Kidney glomerular epithelial cell (primary cell): ENCODE measurements at regions not wholly inside any gene's neighbourhood (a gene's known extent, or its start where the extent isn't known, plus 50 kb on each side); places are given as distances from the start of the nearest gene placed in this dataset.
"Not testable (repeated sequence)": the region's sequence is repeated elsewhere in the genome, so short reads cannot be mapped to it uniquely, and the experiment has no call there.

Experiments used
- DNase-seq: peaks from one replicate; lab custom pipeline; 2025; lab: John Stamatoyannopoulos, UW

DNA sequence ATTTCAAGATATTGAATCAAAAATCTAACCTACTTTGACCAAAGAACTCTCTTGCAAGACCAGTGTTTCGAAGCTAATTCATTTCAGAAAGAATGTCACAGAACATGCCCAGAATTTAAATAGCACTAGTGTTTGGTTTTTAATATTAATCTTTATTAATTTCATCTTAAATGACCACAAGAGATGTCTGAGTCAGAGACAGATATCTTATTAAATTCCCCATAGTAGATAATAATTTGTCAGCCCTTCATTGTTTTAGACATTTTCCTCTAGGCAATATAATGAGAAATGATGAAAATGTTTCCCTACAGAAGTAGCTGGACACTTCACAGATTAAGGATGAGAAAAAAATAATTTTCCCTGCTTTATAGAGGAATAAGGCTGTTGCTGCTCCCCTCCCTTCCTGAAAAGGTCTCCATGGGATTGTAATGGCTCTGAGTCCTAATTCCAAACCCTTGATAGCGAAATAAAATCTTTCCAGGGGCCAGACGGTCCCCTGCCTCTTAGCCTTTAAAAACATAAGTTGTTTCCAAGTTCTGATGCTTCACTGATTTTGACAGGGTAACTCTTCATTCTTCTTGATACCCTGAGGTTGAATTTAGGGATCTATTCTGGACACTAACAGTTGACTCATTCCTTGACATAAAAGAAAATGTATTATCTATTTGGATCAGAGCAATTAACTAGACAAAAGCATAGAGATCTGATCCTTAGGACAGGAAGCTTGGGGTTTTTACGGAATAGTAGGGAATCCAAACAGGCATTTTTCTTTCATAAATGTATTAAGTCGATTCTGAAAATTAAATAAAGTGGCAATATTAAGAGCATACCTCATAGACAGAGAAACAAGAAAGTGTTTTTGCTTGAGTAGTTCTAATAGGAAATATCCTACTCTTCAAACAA lies 820.8 kb downstream of the BRINP3 start:
- DNase-seq: no peak

DNA sequence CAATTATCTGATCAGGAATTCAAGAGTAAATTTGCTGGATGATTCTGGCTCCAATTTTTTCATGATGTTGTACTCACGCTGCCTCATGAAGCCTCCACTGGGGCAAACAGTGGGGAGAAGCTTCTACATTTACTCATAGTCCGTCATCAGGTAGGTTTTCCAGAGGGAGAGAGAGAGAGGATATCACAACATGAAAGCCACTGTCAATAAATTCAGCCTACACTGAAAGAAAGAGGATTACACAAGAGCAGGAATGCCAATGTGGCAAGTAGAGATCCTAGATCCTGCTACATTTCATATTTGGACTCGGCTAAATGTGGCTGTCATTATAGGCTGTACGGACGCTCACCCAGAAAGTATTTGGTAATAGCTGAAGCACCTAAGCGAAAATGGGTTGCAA lies 819.9 kb downstream of the BRINP3 start:
- no peak for DNase-seq

DNA sequence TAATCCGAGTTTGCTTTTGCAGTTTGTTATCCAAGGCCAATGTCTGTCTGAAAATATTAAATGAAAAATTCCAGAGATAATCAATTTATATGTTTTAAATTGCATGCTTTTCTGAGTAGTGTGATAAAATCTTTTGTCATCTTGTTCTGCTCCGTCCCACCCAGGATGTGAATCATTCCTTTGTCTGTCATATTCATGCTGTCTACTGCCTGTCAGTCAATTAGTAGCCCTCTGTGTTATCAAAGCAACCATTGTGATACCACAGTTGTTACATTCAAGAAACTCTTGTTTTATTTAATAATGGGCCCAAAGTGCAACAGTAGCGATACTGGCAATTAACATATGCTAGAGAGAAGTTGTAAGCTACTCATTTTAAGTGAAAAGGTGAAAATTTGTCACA lies 819.3 kb downstream of the BRINP3 start:
- no peak for DNase-seq

DNA sequence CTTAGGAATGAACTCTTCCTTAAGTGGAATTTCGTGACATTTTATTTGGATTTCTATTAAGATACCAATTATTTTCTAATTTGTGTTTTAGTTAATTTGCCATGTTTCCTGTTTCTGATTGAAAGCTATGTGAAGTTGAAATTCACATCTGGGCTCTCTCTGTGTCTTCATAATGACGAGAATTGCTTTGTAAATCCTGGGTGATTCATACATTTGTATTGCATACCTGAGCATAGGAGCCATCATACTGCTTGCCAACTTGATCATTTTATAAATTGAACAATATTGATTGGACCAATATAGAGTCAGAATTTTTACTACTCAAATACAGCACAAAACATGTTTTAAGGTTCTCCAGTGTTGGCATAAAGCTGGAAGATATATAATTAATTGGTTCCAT lies 817.9 kb downstream of the BRINP3 start:
- DNase-seq: no peak

DNA sequence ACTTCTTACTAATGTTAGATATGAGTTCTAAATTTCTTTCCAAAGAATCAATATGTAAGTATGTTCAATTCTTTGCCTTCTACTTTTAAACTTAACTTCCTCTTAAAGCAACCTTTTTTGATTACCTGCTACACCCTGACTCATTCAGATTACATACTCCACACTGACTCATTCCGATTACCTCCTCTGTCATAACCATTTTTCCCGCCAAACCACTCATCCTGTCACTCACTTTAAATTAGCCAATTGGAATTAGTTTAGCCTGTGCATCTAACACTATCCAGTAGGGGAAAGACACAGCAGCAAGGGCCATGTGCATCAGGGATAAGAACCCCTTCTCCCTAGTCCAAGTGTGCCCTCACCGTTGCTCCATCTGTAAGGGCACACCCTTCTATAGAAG lies 815.5 kb downstream of the BRINP3 start:
- no peak for DNase-seq

DNA sequence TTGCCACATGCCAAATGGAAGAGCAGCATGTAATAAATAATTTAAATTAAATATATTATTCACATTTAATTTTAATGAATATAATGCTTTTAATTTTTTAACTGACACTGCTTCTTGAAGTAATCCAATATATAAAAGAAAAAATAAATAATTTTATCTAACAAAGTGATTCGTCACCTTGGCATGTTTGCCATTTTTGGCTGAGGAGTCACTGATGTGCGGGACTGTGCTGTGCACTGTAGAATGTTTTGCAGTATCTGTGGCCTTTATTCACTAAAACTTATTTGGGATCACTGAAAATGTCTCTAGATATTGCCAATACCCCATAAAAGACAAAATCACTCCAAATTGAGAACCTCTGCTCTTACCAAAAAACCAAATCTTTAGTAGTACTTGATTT lies 807.8 kb downstream of the BRINP3 start:
- DNase-seq: no peak

DNA sequence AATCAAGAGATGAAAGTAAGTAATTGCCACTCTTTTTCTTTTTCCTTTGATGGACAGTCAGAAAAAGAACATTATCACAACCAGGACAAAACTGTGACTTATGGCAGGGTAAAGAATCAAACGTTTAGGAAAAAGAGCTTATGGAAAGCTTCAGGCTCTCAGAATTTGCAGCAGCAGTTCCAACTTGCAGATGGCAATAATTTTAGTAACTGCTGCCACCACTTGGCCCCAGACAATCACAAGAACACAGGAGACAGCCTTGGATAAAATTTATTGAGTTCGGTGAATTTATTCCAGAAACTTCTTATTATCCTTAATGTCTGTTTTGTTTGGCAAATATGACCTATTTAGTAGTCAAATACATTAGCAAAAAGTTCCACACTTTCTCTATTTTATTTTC lies 804.4 kb downstream of the BRINP3 start:
- no peak for DNase-seq

DNA sequence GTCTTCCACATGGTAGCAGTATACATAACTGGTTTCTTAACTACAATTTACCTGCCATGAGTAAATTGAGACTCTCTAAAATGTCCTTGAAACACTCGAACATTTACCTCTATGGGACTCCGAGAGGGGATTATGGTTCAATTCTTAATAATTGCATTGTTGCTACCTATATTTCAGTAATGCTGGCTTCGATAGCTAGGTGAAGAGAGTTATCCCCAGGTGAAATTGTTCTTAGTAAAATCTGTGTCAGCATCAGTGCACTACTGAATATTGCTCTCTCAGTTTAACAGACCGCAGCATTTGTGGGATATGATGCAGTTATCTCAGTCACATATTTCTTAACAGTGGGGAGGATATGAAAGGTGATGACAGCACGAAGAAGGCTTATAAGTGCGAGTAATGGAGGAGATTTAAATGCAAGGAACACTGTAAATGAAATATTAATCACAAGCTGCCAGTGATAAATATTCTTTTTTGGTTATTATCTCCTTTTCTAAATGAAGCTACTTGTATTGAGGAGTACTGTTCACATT lies 801.9 kb downstream of the BRINP3 start:
- DNase-seq: no peak

DNA sequence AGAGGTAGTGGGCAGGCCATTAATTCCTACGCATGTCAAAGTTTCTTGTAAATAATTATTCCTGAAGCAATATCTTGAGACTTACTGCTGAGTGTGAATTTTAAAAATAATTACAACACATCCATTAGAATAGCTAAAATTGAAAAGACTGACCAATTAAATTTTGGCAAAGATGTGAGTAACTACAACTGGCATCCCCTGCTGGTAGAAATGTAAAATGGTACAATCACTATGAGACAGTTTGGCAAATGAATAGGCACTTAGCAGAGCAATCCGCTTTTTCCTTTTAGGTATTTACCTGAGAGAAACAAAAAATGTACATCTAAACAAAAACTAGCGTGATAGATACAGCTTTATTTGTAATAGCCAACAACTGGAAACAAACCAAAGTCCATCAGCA lies 798.9 kb downstream of the BRINP3 start:
- no peak for DNase-seq

DNA sequence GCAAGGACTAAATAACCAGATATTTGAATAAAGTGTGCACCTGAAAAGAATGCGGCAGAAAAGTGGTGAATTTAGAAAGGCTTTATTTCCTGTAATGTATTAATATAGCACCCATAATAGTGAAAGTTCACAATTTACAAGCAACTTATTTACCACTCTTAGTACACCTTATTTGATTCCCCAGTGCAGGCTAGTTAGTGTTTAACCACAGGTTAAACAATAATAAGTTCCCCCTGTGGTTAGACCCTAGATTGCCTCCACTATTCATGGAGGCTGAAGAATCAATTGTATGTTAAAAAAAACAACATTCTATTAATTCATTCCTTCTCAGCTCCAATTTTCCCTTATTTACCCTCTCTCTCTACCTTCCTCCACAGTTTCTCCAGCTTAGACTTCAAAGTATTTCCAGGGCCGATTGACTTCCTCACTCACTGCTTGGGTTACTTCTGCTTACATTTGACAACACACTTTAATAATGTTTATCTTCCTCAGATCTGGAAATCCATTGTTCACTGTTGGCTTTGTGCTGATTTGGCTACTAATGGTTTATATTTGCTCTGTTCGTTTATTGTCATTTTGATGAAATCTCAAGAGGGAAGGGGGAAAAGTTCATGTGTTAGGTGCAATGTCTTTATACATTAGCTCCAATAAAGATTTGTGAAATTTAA lies 796.3 kb downstream of the BRINP3 start:
- no peak for DNase-seq

DNA sequence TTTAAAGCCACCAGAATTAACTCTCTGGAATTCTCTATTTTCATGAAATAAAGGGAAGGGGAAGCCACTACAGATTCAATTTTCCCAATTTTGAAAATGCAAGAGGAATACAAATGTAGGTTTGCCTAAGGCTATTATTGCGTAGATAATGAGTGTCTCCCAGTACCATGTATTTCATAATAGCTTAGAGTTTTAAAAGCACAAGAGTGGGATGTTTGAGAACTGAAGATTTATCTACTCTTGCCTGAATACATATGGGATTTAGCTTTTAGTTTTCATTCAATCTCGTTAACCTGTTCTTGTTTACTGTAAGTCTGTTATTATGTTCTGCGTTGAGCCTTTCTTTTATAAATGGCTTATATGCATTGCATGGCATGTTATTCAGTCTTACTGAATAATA lies 795.1 kb downstream of the BRINP3 start:
- no peak for DNase-seq

DNA sequence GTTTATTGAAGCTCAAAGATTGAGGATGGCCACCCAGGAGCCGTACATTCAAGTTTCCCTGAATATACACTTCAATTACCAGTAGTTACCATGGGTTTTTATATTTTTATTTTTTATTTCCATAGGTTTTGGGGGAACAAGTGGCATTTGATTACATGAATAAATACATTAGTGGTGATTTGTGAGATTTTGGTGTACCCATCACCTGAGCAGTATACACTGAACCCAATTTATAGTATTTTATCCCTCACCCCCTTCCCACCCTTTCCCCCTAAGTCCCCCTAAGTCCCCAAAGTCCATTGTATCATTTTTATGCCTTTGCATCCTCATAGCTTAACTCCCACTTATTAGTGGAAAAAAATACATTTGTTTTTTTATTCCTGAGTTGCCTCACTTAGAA lies 791.4 kb downstream of the BRINP3 start:
- DNase-seq: no peak

DNA sequence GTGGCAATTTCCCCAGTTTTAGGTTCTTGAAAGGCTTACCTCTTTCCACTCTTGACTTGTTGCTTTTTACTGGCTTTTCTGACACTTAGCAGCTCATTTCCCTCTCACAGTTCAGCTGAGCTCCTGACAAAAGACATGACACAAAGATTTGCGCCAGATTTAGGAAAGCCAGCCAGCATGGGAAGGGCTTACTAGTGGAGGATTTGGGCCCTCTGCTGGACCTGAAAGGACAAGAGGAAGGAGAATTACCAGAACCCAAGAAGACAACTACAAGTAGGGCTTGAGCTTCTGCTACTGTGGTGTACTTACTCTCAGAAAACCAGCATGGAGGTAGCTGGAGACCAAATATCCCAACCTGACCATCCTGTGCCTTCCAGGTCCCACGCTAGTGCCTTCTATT lies 784.5 kb downstream of the BRINP3 start:
- no peak for DNase-seq

DNA sequence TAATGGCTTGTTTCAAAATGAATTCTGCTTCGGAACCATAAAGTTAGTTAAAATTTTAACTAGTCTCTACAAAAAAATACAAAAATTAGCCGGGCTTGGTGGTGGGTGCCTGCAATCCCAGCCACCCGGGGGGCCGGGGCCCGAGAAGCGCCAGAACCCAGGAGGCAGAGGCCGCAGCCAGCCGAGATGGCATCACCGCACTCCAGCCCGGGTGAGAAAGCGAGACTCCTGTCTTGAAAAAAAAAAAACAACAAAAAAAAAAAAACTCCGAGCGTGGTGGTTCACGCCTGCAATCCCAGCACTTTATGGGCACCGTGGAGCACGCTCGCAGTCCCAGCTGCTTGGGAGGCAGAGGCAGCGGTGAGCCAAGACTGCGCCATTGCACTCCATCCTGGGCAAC lies 781.4 kb downstream of the BRINP3 start:
- no peak for DNase-seq

DNA sequence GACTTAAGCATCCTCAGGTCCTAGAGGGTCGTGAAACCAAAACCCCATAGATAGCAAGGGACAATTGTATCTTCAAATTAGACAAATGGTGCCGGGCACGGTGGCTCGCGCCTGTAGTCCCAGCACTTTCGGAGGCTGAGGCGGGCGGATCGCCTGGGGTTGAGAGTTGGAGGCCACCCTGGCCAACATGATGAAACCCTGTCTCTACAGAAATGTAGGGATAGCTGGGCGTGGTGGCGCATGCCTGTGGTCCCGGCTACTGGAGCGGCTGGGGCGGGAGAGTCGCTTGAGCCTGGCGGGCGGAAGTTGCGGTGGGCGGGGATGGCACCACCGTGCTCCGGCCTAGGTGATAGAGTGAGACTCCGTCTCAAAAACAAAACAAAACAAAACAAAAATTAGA lies 780.6 kb downstream of the BRINP3 start:
- DNase-seq: no peak

DNA sequence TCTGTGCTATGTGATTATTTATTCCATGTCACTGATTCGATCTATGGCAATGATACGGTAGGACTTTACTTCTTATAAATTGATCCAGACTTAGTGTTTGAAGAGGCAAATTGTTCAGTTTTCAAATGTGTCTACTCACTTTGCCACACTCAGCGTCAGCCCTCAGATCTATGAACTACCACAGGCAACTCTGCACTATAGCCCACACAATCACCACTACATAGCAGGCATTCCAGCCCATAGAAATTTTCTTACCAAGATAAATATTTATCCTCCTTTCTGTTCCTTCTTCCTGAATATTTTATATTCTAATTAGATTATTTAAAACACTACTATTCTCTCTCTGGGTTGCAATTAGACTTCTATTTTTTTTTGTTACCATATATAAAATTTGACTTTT lies 776.1 kb downstream of the BRINP3 start:
- DNase-seq: no peak

DNA sequence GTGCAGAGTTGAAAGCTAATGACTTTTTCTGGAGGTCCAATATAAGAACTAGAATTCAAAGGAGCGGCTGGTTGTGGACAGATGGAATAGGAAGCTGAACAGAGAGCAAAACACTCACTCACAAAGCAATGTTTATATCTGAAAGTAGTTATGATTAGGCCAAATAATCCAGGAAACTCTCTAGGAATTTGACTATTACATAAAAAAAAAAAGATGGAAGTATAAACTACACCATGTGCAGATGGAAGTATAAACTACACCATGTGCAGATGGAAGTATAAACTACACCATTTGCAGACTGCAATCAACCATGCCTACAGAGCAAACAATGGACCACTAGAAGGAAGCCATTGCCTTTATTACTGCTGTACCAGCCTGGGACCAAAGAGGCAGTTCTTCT lies 771.1 kb downstream of the BRINP3 start:
- DNase-seq: no peak

DNA sequence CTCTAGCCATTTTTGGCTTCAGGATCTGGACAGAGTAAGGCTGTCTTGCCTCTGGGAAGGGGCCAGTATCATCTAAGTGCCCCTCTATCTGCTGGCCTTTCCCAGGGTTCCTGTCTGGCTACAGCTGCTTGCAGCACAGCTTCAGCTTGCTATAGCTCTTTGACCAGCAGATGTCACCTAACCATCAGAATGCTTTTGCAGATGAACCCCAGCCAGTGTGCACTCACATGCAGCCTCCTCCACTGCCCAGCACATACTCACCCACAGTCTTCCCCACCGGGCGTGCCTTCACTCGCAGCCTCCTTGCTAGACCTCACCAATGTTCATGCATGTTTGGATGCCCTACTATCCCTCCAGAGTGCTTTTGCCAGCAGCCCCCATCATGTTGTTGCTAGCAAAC lies 769.0 kb downstream of the BRINP3 start:
- no peak for DNase-seq

DNA sequence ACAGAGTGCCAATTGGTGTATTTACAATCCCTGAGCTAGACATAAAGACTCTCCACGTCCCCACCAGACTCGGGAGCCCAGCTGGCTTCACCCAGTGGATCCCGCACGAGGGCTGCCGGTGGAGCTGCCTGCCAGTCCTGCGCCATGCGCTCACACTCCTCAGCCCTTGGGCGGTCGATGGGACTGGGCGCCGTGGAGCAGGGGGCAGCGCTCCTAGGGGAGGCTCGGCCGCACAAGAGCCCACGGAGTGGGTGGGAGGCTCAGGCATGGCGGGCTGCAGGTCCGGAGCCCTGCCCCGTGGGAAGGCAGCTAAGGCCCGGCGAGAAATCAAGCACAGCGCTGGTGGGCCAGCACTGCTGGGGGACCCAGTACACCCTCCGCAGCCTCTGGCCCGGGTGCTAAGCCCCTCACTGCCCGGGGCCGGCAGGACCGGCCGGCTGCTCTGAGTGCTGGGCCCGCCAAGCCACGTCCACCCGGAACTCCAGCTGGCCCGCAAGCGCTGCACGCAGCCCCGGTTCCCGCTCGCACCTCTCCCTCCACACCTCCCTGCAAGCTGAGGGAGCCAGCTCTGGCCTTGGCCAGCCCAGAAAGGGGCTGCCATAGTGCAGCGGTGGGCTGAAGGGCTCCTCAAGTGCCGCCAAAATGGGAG lies 759.4 kb downstream of the BRINP3 start:
- not testable (repeated sequence) for DNase-seq

DNA sequence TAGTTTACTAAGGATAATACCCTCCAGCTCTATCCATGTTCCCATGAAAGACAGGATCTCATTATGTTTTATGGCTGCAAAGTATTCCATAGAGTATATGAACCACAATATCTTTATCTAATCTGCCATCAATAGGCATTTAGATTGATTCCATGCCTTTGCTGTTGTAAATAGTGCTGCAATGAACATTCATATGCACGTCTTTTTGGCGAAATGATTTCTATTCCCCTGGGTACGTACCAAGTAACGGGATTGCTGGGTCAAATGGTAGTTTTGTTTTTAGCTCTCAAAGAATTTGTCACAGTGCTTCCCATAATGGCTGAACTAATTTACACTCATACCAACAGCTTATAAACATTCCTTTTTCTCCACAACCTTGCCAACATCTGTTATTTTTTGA lies 750.9 kb downstream of the BRINP3 start:
- DNase-seq: no peak

DNA sequence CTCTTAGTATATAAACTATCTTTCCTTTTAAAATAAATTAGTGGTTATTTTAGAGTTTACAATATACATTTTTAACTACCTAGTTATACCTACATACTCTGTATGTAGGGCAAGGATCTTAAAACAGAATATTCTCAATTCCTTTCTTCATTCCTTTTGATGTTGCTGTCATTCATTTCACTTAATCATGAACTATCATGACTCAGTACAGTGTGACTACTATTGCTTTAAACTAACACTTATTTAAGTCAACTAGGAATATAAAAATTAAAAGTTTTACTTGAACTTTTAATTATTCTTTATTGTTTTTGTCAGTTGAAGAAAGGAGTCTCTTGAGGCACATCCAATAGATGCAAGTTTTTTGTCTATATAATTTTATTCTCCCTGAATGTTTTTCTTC lies 726.4 kb downstream of the BRINP3 start:
- no peak for DNase-seq

DNA sequence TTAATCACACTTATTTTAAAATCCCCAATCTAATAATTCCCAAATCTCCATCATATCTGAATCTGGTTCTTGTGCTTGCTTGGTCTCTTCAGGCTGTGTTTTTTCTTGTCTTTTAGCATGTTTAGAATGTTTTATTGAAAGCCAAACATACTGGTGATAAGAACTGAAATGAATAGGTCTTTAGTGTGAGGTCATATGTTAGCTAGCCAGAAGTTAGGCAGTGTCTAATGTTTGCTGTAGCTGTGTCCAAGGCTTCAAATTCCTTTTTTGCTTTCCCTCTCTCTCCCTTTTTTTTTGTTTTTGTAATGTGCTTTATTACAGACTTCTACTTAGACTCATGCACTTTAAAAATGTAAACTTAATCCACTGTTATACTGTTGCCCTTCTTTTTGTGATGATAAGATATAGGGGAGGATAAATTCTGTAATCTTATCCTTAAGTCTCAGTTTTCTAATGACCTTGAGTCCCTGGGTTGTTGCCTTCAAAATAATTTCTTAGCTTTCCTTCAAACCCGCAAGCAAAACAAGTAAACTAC lies 725.1 kb downstream of the BRINP3 start:
- no peak for DNase-seq

DNA sequence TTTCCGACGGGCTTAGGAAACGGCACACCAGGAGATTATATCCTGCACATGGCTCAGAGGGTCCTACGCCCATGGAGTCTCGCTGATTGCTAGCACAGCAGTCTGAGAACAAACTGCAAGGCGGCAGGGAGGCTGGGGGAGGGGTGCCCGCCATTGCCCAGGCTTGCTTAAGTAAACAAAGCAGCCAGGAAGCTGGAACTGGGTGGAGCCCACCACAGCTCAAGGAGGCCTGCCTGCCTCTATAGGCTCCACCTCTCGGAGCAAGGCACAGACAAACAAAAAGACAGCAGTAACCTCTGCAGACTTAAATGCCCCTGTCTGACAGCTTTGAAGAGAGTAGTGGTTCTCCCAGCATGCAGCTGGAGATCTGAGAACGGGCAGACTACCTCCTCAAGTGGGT lies 722.6 kb downstream of the BRINP3 start:
- not testable (repeated sequence) for DNase-seq
